COLO668 (cell line): ENCODE measurements at regions not wholly inside any gene's neighbourhood (a gene's known extent, or its start where the extent isn't known, plus 50 kb on each side); places are given as distances from the start of the nearest gene placed in this dataset.

Experiments used
- DNase-seq: peaks from one replicate; lab custom pipeline; 2025; ENCODE audit not compliant: unreplicated experiment; lab: John Stamatoyannopoulos, UW

- DNase-seq: peak; percentile 82
These were observed 112.1 kb downstream of the DLL1 start for GRCh38 chr6:170178561-170179477.

- peak; percentile 41 for DNase-seq
These were observed 112.9 kb downstream of the DLL1 start for GRCh38 chr6:170177772-170178560.

- peak; percentile 38 for DNase-seq
These were observed 113.7 kb downstream of the DLL1 start for GRCh38 chr6:170176898-170177771.

GRCh38 chr6:170176136-170176897, 114.6 kb downstream of the DLL1 start:
- peak; percentile 56 for DNase-seq

GRCh38 chr6:170175644-170176135, 115.2 kb downstream of the DLL1 start:
- DNase-seq: no peak

GRCh38 chr6:170174771-170175643, 115.9 kb downstream of the DLL1 start:
- DNase-seq: no peak

- no peak for DNase-seq
These were observed 116.6 kb downstream of the DLL1 start for GRCh38 chr6:170174124-170174770.

- DNase-seq: no peak
These were observed 117.5 kb downstream of the DLL1 start for GRCh38 chr6:170173335-170173881.

GRCh38 chr6:170172825-170173256, 118.0 kb downstream of the DLL1 start:
- no peak for DNase-seq

GRCh38 chr6:170172392-170172791, 118.5 kb downstream of the DLL1 start:
- no peak for DNase-seq

- DNase-seq: no peak
These were observed 123.2 kb downstream of the DLL1 start for GRCh38 chr6:170167657-170168159.

- DNase-seq: no peak
These were observed 124.3 kb downstream of the DLL1 start for GRCh38 chr6:170166511-170167122.

GRCh38 chr6:170165471-170166117, 125.3 kb downstream of the DLL1 start:
- DNase-seq: no peak

- DNase-seq: no peak
These were observed 125.8 kb downstream of the DLL1 start for GRCh38 chr6:170165085-170165470.

- no peak for DNase-seq
These were observed 126.5 kb downstream of the DLL1 start for GRCh38 chr6:170164271-170164900.

- DNase-seq: no peak
These were observed 127.3 kb downstream of the DLL1 start for GRCh38 chr6:170163405-170164170.
